SJSA1 (cell line): ENCODE measurements at regions not wholly inside any gene's neighbourhood (a gene's known extent, or its start where the extent isn't known, plus 50 kb on each side); places are given as distances from the start of the nearest gene placed in this dataset.

Source experiments
- DNase-seq, 2 experiments: peaks; one replicate each; pipeline ENCODE4 v3.0.0-alpha.2; 2015 to 2020; ENCODE audit warnings: low spot score in 2 of 2, low read depth in 1 of 2
- H3K27ac ChIP-seq: fragments of 250-450 bp; sonication (Bioruptor Pico); 2 replicates; pipeline ENCODE4 v1.5.1; 2020; ENCODE audit warnings: mild to moderate bottlenecking, moderate library complexity
- H3K27me3 ChIP-seq: fragments of 250-450 bp; sonication (Bioruptor Pico); replicated peaks from 2 replicates; pipeline ENCODE4 v1.5.1; 2020; ENCODE audit warnings: mild to moderate bottlenecking, moderate library complexity
- H3K36me3 ChIP-seq: fragments of 250-450 bp; sonication (Bioruptor Pico); 2 replicates; pipeline ENCODE4 v1.5.1; 2020; ENCODE audit warnings: mild to moderate bottlenecking
- H3K4me1 ChIP-seq: fragments of 250-450 bp; sonication (Bioruptor Pico); replicated peaks from 2 replicates; pipeline ENCODE4 v1.6.1; 2021; ENCODE audit warnings: mild to moderate bottlenecking
- H3K4me3 ChIP-seq: fragments of 250-450 bp; sonication (Bioruptor Pico); 2 replicates; pipeline ENCODE4 v1.5.1; 2020; ENCODE audit warnings: mild to moderate bottlenecking
- H3K9me3 ChIP-seq: fragments of 250-450 bp; sonication (Bioruptor Pico); replicated peaks from 2 replicates; pipeline ENCODE4 v1.5.1; 2020; ENCODE audit warnings: mild to moderate bottlenecking

DNA sequence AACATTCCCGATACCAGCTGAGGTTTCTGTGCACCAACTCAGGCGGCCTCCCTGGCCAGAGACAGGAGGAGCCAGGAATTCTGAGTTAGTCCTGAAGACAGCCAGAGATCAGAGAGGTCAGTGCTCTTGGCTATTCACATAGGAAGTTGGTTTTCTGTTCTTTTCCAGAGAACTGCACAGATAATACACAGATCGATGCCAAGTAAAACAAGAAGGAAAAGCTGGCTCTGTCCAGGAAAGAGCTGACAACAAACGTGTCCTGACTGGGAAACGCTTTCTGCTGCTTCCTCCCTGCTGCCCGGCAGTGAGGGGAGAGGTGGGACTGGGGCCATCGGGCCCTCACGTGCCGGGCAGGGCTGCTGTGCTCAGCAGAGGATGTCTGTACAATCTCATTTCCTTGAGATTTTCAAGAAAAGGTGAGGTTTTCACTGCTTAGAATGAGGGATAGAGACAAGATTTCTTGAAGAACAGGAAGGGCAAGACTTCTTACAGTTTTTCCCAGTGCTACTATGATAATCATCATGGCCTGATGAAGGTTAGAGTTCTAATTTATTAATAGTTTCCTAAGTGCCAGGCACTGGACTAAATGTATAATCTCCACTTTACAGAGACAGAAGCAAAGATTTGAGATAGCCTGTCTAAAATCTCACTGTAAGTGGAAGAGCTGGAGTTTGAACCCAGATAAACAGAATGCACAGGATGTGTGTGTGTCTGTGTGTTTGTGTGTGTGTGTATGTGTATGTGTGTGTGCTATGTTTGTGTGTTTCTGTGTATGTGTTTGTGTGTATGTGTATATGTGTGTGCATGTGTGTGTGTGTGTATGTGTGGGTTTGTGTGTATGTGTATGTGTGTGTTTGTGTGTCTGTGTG is 211.0 kb upstream of the RAB4A start:
- Histone ChIP-seq H3K4me1 (peaks cover 9% of the 10 kb centered on the region), H3K36me3 (no peaks in the 10 kb centered on the region), H3K9me3 (no peaks in the 10 kb centered on the region), H3K27ac (no peak overlapping the region), H3K27me3 (no peaks in the 10 kb centered on the region; the same call in 1 of the 2 replicates), H3K4me3 (no peak overlapping the region)
- no peak for DNase-seq

GRCh38 chr1:229062135-229062534 is 208.8 kb upstream of the RAB4A start:
- peaks cover 9% of the 10 kb centered on the region for H3K4me1 ChIP-seq
- H3K4me3 ChIP-seq, result no peak overlapping the region
- no peaks in the 10 kb centered on the region for H3K27me3 ChIP-seq
- H3K27ac ChIP-seq, result no peak overlapping the region
- H3K36me3 ChIP-seq, result no peaks in the 10 kb centered on the region
- DNase-seq, result no peak
- no peaks in the 10 kb centered on the region for H3K9me3 ChIP-seq

GRCh38 chr1:229063154-229063773 is 207.6 kb upstream of the RAB4A start:
- DNase-seq, result no peak
- Histone ChIP-seq H3K36me3 (no peaks in the 10 kb centered on the region), H3K9me3 (no peaks in the 10 kb centered on the region), H3K27me3 (no peaks in the 10 kb centered on the region), H3K27ac (no peak overlapping the region), H3K4me3 (no peak overlapping the region), H3K4me1 (peaks cover 9% of the 10 kb centered on the region)

DNA sequence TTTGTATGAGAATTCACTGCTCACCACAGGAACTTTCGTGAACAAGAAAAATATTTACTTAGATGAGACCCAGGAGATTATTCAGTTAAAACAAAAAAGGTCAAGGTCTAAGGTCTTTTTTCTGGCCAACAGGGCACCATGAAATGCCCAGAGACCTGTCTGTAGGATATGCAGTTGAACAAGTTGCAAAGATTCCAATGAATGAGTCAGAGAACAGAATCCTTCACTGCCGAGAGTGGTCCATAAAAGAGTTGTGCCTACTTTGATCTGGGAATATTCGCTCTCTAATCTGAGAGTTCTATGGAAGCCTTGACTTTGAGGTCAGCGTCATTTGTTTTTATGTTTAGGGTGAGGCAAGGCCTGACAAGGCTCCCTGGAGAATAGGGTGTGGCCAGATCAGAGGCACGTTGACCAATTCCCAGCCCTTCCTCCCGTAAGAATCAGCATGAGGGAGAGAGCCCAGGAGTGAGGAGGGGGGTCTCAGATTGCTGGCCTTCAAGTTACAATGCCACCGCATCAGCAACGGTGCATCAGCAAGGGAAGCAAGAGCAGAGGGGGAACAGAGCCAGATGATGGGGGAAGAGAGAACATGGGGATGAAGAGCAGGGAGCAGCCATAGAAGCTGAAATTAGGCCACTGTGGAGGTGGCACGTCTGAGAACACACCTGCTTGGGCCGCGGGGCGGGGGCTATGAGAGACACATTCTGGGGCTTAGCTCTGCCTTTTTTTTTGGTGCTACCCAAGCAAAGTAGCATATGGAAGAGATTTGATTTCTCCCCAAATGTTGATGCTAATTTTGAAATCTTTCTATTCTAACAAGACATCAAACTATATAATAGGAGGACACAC is 206.4 kb upstream of the RAB4A start:
- H3K9me3 ChIP-seq, result no peaks in the 10 kb centered on the region
- H3K27ac ChIP-seq, result no peak overlapping the region
- peaks cover 9% of the 10 kb centered on the region for H3K4me1 ChIP-seq
- H3K27me3 ChIP-seq, result no peaks in the 10 kb centered on the region
- no peak overlapping the region for H3K4me3 ChIP-seq
- peak in 1 of 2 experiments; percentile 45 for DNase-seq
- no peaks in the 10 kb centered on the region for H3K36me3 ChIP-seq

DNA sequence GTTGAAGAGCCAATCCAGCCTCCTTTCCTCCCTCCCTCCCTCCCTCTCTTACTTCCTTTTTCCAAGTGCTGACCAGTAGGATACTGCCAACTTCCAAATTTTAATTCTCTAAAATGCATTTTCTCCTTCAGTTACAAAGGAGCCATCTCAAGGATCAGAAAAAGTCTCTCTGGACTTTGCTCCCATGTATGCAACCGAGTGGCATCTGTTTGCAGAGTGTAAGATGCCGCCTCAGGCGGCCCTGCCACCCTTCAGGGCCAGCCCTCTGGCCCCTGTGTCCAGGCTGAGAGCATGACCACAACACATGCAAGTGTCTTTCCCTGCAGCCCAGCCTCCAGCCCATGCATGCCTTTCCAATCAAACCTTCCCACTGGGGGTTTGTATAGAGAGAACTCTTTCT is 205.3 kb upstream of the RAB4A start:
- H3K27me3 ChIP-seq, result no peaks in the 10 kb centered on the region
- H3K9me3 ChIP-seq, result no peaks in the 10 kb centered on the region
- H3K4me1 ChIP-seq, result peaks cover 17% of the 10 kb centered on the region
- DNase-seq, result no peak
- no peak overlapping the region for H3K4me3 ChIP-seq
- no peak overlapping the region for H3K27ac ChIP-seq
- H3K36me3 ChIP-seq, result no peaks in the 10 kb centered on the region

DNA sequence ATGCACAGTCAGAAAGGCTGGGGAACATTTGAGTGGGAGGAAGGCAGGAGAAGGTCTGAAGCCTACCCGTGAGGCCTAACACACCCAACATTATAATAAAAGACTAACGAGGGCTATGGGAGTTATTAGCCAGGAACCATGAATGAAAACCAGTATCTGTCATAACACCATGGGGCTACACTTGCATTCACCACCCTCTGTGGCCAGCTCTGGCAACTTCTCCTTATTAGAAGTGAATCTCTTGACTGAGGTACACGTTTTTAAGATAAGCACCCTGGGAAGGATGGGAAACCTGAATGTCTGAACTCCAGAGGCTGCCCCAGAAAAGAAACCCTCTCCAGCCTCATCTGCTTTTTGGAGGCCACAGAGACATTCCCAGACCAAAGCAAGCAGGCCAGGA is 204.3 kb upstream of the RAB4A start:
- no peaks in the 10 kb centered on the region for H3K27me3 ChIP-seq
- no peak overlapping the region for H3K4me3 ChIP-seq
- DNase-seq, result no peak
- H3K36me3 ChIP-seq, result no peaks in the 10 kb centered on the region
- no peak overlapping the region for H3K27ac ChIP-seq
- peaks cover 17% of the 10 kb centered on the region for H3K4me1 ChIP-seq
- H3K9me3 ChIP-seq, result no peaks in the 10 kb centered on the region

DNA sequence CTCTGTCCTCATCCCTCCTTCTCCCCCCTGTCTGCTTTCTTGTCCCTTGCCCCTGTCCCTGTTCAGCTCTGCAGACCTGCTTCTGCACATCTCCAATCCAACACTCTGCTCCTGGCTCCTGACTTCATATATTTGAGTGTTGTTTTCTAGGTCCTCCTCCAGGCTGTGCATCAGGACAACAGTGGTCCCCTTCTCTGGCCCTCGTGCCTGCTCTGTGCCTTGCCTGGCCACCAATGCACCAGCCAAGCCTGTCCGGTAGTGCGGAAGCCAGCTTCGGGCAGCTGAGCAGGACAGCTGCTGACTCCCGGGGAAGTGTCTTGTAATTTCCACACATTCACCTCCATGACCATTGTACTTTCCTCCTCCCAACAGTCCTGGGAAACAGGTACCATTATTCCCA is 203.4 kb upstream of the RAB4A start:
- Histone ChIP-seq H3K27me3 (no peaks in the 10 kb centered on the region), H3K36me3 (no peaks in the 10 kb centered on the region), H3K4me3 (no peak overlapping the region), H3K27ac (no peak overlapping the region), H3K4me1 (peaks cover 17% of the 10 kb centered on the region), H3K9me3 (no peaks in the 10 kb centered on the region)
- no peak for DNase-seq

DNA sequence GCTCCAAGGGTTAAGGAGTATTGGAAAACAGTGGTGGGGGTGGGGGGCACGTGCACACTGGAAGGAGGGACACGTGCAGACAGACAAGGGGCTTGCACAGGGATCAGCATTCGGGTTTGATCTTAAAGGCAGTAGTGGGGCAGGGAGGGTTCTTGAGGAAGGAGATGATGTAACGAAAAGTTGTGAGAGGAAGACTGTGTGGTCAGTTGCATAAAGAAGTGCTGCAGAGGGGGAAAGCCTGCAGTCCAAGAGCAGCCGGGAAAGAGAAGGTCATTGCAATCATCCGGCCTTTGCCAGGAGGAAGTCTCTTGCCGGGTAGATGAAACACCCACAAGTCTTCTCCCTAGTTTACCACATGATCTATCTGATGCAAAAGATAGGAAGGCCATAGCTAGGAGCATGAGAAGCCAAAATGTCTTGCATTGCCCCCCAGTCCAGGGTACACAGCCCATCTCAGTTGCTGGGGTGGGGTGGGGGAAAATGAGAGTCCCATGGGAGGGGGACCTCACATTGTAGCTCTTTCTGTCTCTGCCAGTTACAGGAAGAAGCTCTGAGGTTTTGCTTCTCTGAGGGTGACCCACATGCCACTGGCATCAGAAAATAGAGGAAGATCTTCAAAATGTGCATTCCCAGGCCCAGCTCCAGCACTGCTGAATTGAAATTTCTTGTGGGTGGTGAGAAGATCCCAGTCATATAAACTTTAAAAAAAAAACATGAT is 202.5 kb upstream of the RAB4A start:
- H3K27me3 ChIP-seq, result no peaks in the 10 kb centered on the region
- H3K9me3 ChIP-seq, result no peaks in the 10 kb centered on the region
- no peaks in the 10 kb centered on the region for H3K36me3 ChIP-seq
- H3K27ac ChIP-seq, result no peak overlapping the region
- H3K4me3 ChIP-seq, result no peak overlapping the region
- DNase-seq, result no peak
- H3K4me1 ChIP-seq, result peaks cover 17% of the 10 kb centered on the region

DNA sequence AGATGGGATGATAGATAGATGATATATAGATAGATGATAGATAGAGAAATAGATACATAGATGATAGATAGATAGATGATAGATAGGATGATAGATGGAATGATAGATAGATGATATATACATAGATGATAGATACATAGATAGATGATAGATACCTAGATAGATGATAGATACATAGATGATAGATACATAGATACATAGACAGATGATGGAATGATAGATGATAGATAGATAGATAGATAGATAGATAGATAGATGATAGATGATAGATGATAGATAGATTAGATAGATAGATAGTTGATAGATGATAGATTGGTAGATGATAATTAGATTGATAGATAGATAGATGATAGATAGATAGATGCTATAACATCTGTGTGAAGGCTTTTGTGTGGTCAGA is 201.7 kb upstream of the RAB4A start:
- no peaks in the 10 kb centered on the region for H3K27me3 ChIP-seq
- peaks cover 15% of the 10 kb centered on the region for H3K4me1 ChIP-seq
- no peak overlapping the region for H3K4me3 ChIP-seq
- no peaks in the 10 kb centered on the region for H3K9me3 ChIP-seq
- no peak for DNase-seq
- H3K27ac ChIP-seq, result no peak overlapping the region
- H3K36me3 ChIP-seq, result no peaks in the 10 kb centered on the region

DNA sequence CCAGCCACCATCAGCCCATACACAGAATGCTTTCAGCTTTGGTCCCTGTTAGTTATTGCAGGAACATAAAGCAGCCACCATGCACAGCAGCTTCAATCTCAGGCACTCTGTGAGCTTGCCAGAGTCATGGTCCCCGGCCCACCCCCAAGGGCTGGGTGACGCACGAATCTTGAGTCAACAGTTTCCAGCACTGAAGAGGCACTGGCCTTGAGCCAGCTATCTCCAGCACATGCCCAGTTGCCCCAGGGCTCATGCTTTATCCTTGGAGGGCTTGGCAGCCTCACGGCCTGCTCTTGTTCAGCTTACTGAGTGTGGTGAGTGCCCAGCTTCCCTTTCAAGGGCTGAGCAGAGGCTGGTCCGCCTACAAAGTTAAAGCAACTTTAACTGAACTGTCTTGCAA is 200.7 kb upstream of the RAB4A start:
- Histone ChIP-seq H3K4me3 (no peak overlapping the region), H3K4me1 (peaks cover 11% of the 10 kb centered on the region), H3K9me3 (no peaks in the 10 kb centered on the region), H3K27me3 (no peaks in the 10 kb centered on the region), H3K27ac (no peak overlapping the region), H3K36me3 (no peaks in the 10 kb centered on the region)
- DNase-seq, result peak; percentile 73 to 94

- Histone ChIP-seq H3K27me3 (no peaks in the 10 kb centered on the region), H3K9me3 (no peaks in the 10 kb centered on the region), H3K4me1 (peaks cover 18% of the 10 kb centered on the region), H3K27ac (no peak overlapping the region), H3K36me3 (no peaks in the 10 kb centered on the region), H3K4me3 (no peak overlapping the region)
- no peak for DNase-seq
Measured at GRCh38 chr1:229073251-229073650, 197.7 kb upstream of the RAB4A start.

DNA sequence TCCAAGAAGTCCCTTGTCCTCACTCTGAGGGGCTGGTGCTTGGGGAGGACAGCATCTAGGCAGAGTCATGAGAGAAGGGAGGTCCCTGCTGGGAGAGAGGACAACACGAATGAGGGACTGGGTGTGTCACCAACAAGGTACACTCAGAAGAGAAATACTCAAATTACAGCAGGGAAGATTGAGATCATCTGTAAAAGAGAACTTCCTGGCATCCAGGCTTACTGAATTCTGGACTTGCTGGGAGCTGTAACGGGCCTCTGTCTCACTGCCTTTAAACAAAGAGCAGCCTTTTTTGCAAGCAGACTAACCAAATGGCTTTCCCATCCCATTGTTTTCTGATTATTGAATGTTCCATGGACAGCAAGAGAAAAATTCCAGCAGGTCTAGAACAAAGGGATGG is 195.7 kb upstream of the RAB4A start:
- Histone ChIP-seq H3K27me3 (no peaks in the 10 kb centered on the region), H3K9me3 (no peaks in the 10 kb centered on the region), H3K36me3 (no peaks in the 10 kb centered on the region), H3K4me3 (no peak overlapping the region), H3K4me1 (peaks cover 24% of the 10 kb centered on the region), H3K27ac (0 out of 2 replicates have a peak overlapping the region, but pooled peaks have one; percentile 8)
- DNase-seq, result peak in 1 of 2 experiments; percentile 27

GRCh38 chr1:229075716-229076115 is 195.2 kb upstream of the RAB4A start:
- Histone ChIP-seq H3K4me3 (no peak overlapping the region), H3K36me3 (no peaks in the 10 kb centered on the region), H3K4me1 (peaks cover 26% of the 10 kb centered on the region), H3K27me3 (no peaks in the 10 kb centered on the region), H3K9me3 (no peaks in the 10 kb centered on the region), H3K27ac (0 out of 2 replicates have a peak overlapping the region, but pooled peaks have one; percentile 8)
- no peak for DNase-seq
